ENCODE measurements at regions not wholly inside any gene's neighbourhood (a gene's known extent, or its start where the extent isn't known, plus 50 kb on each side); places are given as distances from the start of the nearest gene placed in this dataset.

- no peak for FAIRE-seq
These were observed 91.9 kb downstream of the GPAM start for GRCh38 chr10:112091703-112092102.

GRCh38 chr10:112092519-112092918 lies 91.0 kb downstream of the GPAM start:
- FAIRE-seq = no peak

- no peak for FAIRE-seq
These were observed 88.6 kb downstream of the GPAM start for GRCh38 chr10:112094984-112095383.

GRCh38 chr10:112095731-112096130 lies 87.8 kb downstream of the GPAM start:
- no peak for FAIRE-seq

GRCh38 chr10:112098682-112099081 lies 84.9 kb downstream of the GPAM start:
- no peak for FAIRE-seq
